HG03432 (cell line): ENCODE measurements at regions not wholly inside any gene's neighbourhood (a gene's known extent, or its start where the extent isn't known, plus 50 kb on each side); places are given as distances from the start of the nearest gene placed in this dataset.

ENCODE experiments used
- ATAC-seq: cut with Tn5 transposase; IDR thresholded peaks from one replicate; pipeline ENCODE4 v1.9.1; 2021; ENCODE audit warnings: mild to moderate bottlenecking, moderate library complexity; ENCODE audit not compliant: unreplicated experiment

GRCh38 chr11:92739491-92739890 lies 230.0 kb upstream of the MTNR1B start:
- ATAC-seq = no peak

GRCh38 chr11:92740276-92740675 lies 229.2 kb upstream of the MTNR1B start:
- no peak for ATAC-seq

GRCh38 chr11:92744929-92745585 lies 224.4 kb upstream of the MTNR1B start:
- no peak for ATAC-seq

- ATAC-seq = no peak
These were observed 218.7 kb upstream of the MTNR1B start for GRCh38 chr11:92750794-92751193.

GRCh38 chr11:92751594-92751993 lies 217.9 kb upstream of the MTNR1B start:
- no peak for ATAC-seq

- no peak for ATAC-seq
These were observed 217.3 kb upstream of the MTNR1B start for GRCh38 chr11:92752122-92752521.

- no peak for ATAC-seq
These were observed 216.3 kb upstream of the MTNR1B start for GRCh38 chr11:92753161-92753560.

- no peak for ATAC-seq
These were observed 211.1 kb upstream of the MTNR1B start for GRCh38 chr11:92758241-92758780.

- no peak for ATAC-seq
These were observed 209.8 kb upstream of the MTNR1B start for GRCh38 chr11:92759571-92760214.

- no peak for ATAC-seq
These were observed 207.3 kb upstream of the MTNR1B start for GRCh38 chr11:92762121-92762540.

GRCh38 chr11:92763336-92763735 lies 206.1 kb upstream of the MTNR1B start:
- no peak for ATAC-seq

GRCh38 chr11:92764128-92764527 lies 205.3 kb upstream of the MTNR1B start:
- ATAC-seq = no peak

GRCh38 chr11:92765082-92765840 lies 204.2 kb upstream of the MTNR1B start:
- no peak for ATAC-seq

- no peak for ATAC-seq
These were observed 203.5 kb upstream of the MTNR1B start for GRCh38 chr11:92765965-92766371.

GRCh38 chr11:92766698-92767097 lies 202.8 kb upstream of the MTNR1B start:
- ATAC-seq = no peak

GRCh38 chr11:92767416-92767815 lies 202.0 kb upstream of the MTNR1B start:
- no peak for ATAC-seq

- ATAC-seq = no peak
These were observed 201.2 kb upstream of the MTNR1B start for GRCh38 chr11:92768121-92768840.

GRCh38 chr11:92769112-92769511 lies 200.3 kb upstream of the MTNR1B start:
- no peak for ATAC-seq

GRCh38 chr11:92770419-92770818 lies 199.0 kb upstream of the MTNR1B start:
- no peak for ATAC-seq

- ATAC-seq = no peak
These were observed 198.5 kb upstream of the MTNR1B start for GRCh38 chr11:92770981-92771380.

- no peak for ATAC-seq
These were observed 197.8 kb upstream of the MTNR1B start for GRCh38 chr11:92771701-92772100.
